ENCODE measurements at regions not wholly inside any gene's neighbourhood (a gene's known extent, or its start where the extent isn't known, plus 50 kb on each side); places are given as distances from the start of the nearest gene placed in this dataset.

GRCh38 chr2:234765279-234765678 is 186.5 kb upstream of the SH3BP4 start:
- H3K27ac ChIP-seq (ENCODE audit: extremely low read depth, low read depth, low read length), result no peak overlapping the region
- no peak overlapping the region for H3K4me3 ChIP-seq (ENCODE audit: low read depth, low read length)
- no peaks in the 10 kb centered on the region for H3K4me1 ChIP-seq (ENCODE audit: control insufficient read depth, insufficient read depth, low read length)
- no peak for TF ChIP-seq TRIM28 (IDR thresholded peaks at IDR 0.05; ENCODE audit: borderline replicate concordance, low read length)
- TF ChIP-seq ZNF768 (tag by site-specific recombination; IDR thresholded peaks at IDR 0.05), result no peak
- TF ChIP-seq ZNF596 (tag by site-specific recombination; IDR thresholded peaks at IDR 0.05), result no peak
- no peak for TF ChIP-seq SP2 (tag by site-specific recombination; IDR thresholded peaks at IDR 0.05)
- no peak for TF ChIP-seq ZNF704 (tag by site-specific recombination; IDR thresholded peaks at IDR 0.05)
- no peak for TF ChIP-seq ZNF398 (tag by site-specific recombination; IDR thresholded peaks at IDR 0.05)
- no peak for TF ChIP-seq ZNF645 (tag by site-specific recombination; IDR thresholded peaks at IDR 0.05)
- TF ChIP-seq ZNF571 (tag by site-specific recombination; IDR thresholded peaks at IDR 0.05), result no peak
- TF ChIP-seq ZNF391 (tag by site-specific recombination; IDR thresholded peaks at IDR 0.05; ENCODE audit: borderline replicate concordance, low read depth), result no peak
- TF ChIP-seq GLI2 (tag by site-specific recombination; IDR thresholded peaks at IDR 0.05; ENCODE audit: borderline replicate concordance, low read depth), result no peak
- no peak for TF ChIP-seq ZNF473 (tag by site-specific recombination; IDR thresholded peaks at IDR 0.05)
- no peaks in the 10 kb centered on the region for H3K36me3 ChIP-seq (ENCODE audit: control insufficient read depth in 2 of 2, insufficient read depth in 1 of 2, low read length in 2 of 2)
- POLR2A ChIA-PET, result no interaction called here
- H3K9me3 ChIP-seq (ENCODE audit: control insufficient read depth, insufficient read depth, low read depth, low read length), result no peaks in the 10 kb centered on the region
- CTCF ChIA-PET, result no interaction called here

GRCh38 chr2:234764372-234764771 is 187.4 kb upstream of the SH3BP4 start:
- POLR2A ChIA-PET, result no interaction called here

More at GRCh38 chr2:234764372-234764771, 187.4 kb upstream of the SH3BP4 start:
- TF ChIP-seq ZNF362 (tag by site-specific recombination; IDR thresholded peaks at IDR 0.05), result no peak
- no peak for TF ChIP-seq WT1 (tag by site-specific recombination; IDR thresholded peaks at IDR 0.05)
- TF ChIP-seq ZNF623 (tag by site-specific recombination; IDR thresholded peaks at IDR 0.05), result no peak
- no peak for TF ChIP-seq ZNF561 (tag by site-specific recombination; IDR thresholded peaks at IDR 0.05; ENCODE audit: borderline replicate concordance)
- TF ChIP-seq BCL11B (tag by site-specific recombination; IDR thresholded peaks at IDR 0.05; ENCODE audit: low read depth), result no peak
- TF ChIP-seq ZNF830 (tag by site-specific recombination; IDR thresholded peaks at IDR 0.05; ENCODE audit: low read depth), result no peak
- no peak for TF ChIP-seq ZNF366 (tag by site-specific recombination; conservative IDR thresholded peaks at IDR 0.05)
- no peak for TF ChIP-seq ZNF560 (tag by site-specific recombination; IDR thresholded peaks at IDR 0.05; ENCODE audit: borderline replicate concordance)
- no peak for TF ChIP-seq ZNF202 (tag by site-specific recombination; IDR thresholded peaks at IDR 0.05; ENCODE audit: borderline replicate concordance)
- no peak for TF ChIP-seq ZNF140 (tag by site-specific recombination; IDR thresholded peaks at IDR 0.05)
- no peak for TF ChIP-seq SCRT2 (tag by site-specific recombination; IDR thresholded peaks at IDR 0.05)
- TF ChIP-seq ZNF677 (tag by site-specific recombination; IDR thresholded peaks at IDR 0.05), result no peak
- no peak for TF ChIP-seq TCF7L2 (IDR thresholded peaks at IDR 0.05; ENCODE audit: borderline replicate concordance, low read depth, low read length)
- TF ChIP-seq MEIS1 (CRISPR knock-in tag; IDR thresholded peaks at IDR 0.05; ENCODE audit: borderline replicate concordance), result no peak
- TF ChIP-seq ZNF645 (tag by site-specific recombination; IDR thresholded peaks at IDR 0.05), result no peak
- no peak for TF ChIP-seq ZNF555 (tag by site-specific recombination; conservative IDR thresholded peaks at IDR 0.05)
- no peak for TF ChIP-seq KLF1 (tag by site-specific recombination; IDR thresholded peaks at IDR 0.05)
- no peaks in the 10 kb centered on the region for H3K36me3 ChIP-seq (ENCODE audit: control insufficient read depth in 2 of 2, insufficient read depth in 1 of 2, low read length in 2 of 2)
- H3K9me3 ChIP-seq (ENCODE audit: control insufficient read depth, insufficient read depth, low read depth, low read length), result no peaks in the 10 kb centered on the region
- no peak overlapping the region for H3K27ac ChIP-seq (ENCODE audit: extremely low read depth, low read depth, low read length)
- no peak overlapping the region for H3K4me3 ChIP-seq (ENCODE audit: low read depth, low read length)
- no peaks in the 10 kb centered on the region for H3K4me1 ChIP-seq (ENCODE audit: control insufficient read depth, insufficient read depth, low read length)
- CTCF ChIA-PET, result no interaction called here

Measured in HEK293 (cell line).